HepG2 (cell line): ENCODE measurements at regions not wholly inside any gene's neighbourhood (a gene's known extent, or its start where the extent isn't known, plus 50 kb on each side); places are given as distances from the start of the nearest gene placed in this dataset.

ENCODE experiments used
- ATAC-seq: fragments of 200-7000 bp; cut with Tn5 transposase; 3 replicates; pipeline ENCODE4 v1.9.1; 2020; ENCODE audit warnings: mild to moderate bottlenecking, moderate library complexity
- BruUV-seq: library from RNA; stranded (reverse); fragments of 400-500 nt; replicated peaks from 2 replicates; lab custom pipeline; 2021; lab: Mats Ljungman, UMichigan
- CTCF ChIA-PET: fragments of 300-600 bp; formaldehyde crosslinking; extraction: SDS; loops from one replicate; lab custom pipeline; 2021; ENCODE audit warnings: low total read pairs, inconsistent platforms, low intra/inter-chr PET ratio; lab: Yijun Ruan, JAX
- POLR2A ChIA-PET: fragments of 350-600 bp; sonication (Branson Sonifier 250); formaldehyde crosslinking; loops from one replicate; lab custom pipeline; 2020; ENCODE audit warnings: antibody characterized with exemption, inconsistent platforms; lab: Yijun Ruan, JAX
- DNase-seq: peaks from one replicate; pipeline ENCODE4 v3.0.0-alpha.2; 2015; ENCODE audit warnings: low spot score
- FAIRE-seq: peaks from 3 replicates; lab custom pipeline; 2011; peaks lifted over from hg19 to GRCh38; lab: Jason Lieb, UNC
- H2AFZ ChIP-seq: one replicate; pipeline ENCODE4 v1.6.1; 2011; ENCODE audit warnings: low read length, inconsistent platforms
- H3K27ac ChIP-seq: fragments of 300-600 bp; 3 replicates; pipeline ENCODE4 v1.8.0; 2011; ENCODE audit warnings: mixed run types, mild to moderate bottlenecking, mixed read lengths, low read length, inconsistent platforms; ENCODE audit not compliant: insufficient read depth; ENCODE audit errors: extremely low read length
- H3K27me3 ChIP-seq, 2 experiments: fragments of 200-600 bp in 1 of 2; 2 replicates in 1 of 2; 3 replicates in 1 of 2; pipeline versions ENCODE4 v1.6.0 to v1.8.0; 2011; ENCODE audit warnings: low read length in 2 of 2, mild to moderate bottlenecking in 2 of 2, moderate library complexity in 2 of 2, inconsistent platforms in 1 of 2; ENCODE audit not compliant: insufficient read depth in 2 of 2, control insufficient read depth in 1 of 2
- H3K36me3 ChIP-seq, 2 experiments: fragments of 200-600 bp in 1 of 2; replicated peaks in 1 of 2; 2 replicates in 1 of 2; 3 replicates in 1 of 2; pipeline versions ENCODE4 v1.5.1 to v1.8.0; 2011; ENCODE audit warnings: low read length in 2 of 2, inconsistent platforms in 1 of 2; ENCODE audit not compliant: insufficient read depth in 2 of 2, control insufficient read depth in 1 of 2
- H3K4me1 ChIP-seq: 2 replicates; pipeline ENCODE4 v1.5.1; 2012; ENCODE audit warnings: low read length, inconsistent platforms; ENCODE audit not compliant: insufficient read depth
- H3K4me2 ChIP-seq: 2 replicates; pipeline ENCODE4 v1.6.0; 2011; ENCODE audit warnings: low read depth, low read length, inconsistent platforms
- H3K4me3 ChIP-seq, 3 experiments: fragments of 200-600 bp in 1 of 3; sonication (generic), shearing (Covaris generic) in 1 of 3; replicated peaks in 1 of 3; 2 replicates each; pipeline ENCODE4 v1.5.1; 2011 to 2016; ENCODE audit warnings: low read length in 3 of 3, inconsistent platforms in 2 of 3, low read depth in 2 of 3, mild to moderate bottlenecking in 2 of 3, control low read depth in 1 of 3, mixed read lengths in 1 of 3; ENCODE audit not compliant: insufficient read depth in 1 of 3
- H3K79me2 ChIP-seq: one replicate; pipeline ENCODE4 v1.6.1; 2011; ENCODE audit warnings: low read length, inconsistent platforms; ENCODE audit not compliant: insufficient read depth
- H3K9ac ChIP-seq: 2 replicates; pipeline ENCODE4 v1.6.0; 2011; ENCODE audit warnings: mild to moderate bottlenecking, low read depth, low read length, inconsistent platforms; ENCODE audit not compliant: insufficient read depth
- H3K9me3 ChIP-seq: 2 replicates; pipeline ENCODE4 v1.5.1; 2012; ENCODE audit warnings: mild to moderate bottlenecking, low read length
- H4K20me1 ChIP-seq: 2 replicates; pipeline ENCODE4 v1.6.0; 2011; ENCODE audit warnings: inconsistent platforms, mild to moderate bottlenecking, low read length, moderate library complexity; ENCODE audit not compliant: insufficient read depth
- AKNA ChIP-seq: sonication (generic); formaldehyde crosslinking; IDR thresholded peaks from 2 replicates; pipeline ENCODE4 v1.4.0; 2020; ENCODE audit warnings: missing genetic modification reagents, borderline replicate concordance
- ATF2 ChIP-seq: sonication (generic); formaldehyde crosslinking; IDR thresholded peaks from 2 replicates; pipeline ENCODE4 v1.4.0; 2020; ENCODE audit warnings: missing genetic modification reagents
- BRCA1 ChIP-seq: sonication (generic); formaldehyde crosslinking; IDR thresholded peaks from 2 replicates; pipeline ENCODE4 v1.4.0; 2020; ENCODE audit warnings: missing genetic modification reagents
- CCDC6 ChIP-seq: sonication (generic); formaldehyde crosslinking; IDR thresholded peaks from 2 replicates; pipeline ENCODE4 v1.8.1; 2022; ENCODE audit warnings: mild to moderate bottlenecking, missing genetic modification reagents, moderate library complexity
- CREBL2 ChIP-seq: sonication (generic); formaldehyde crosslinking; IDR thresholded peaks from 2 replicates; pipeline ENCODE4 v1.8.1; 2023; ENCODE audit warnings: missing genetic modification reagents, mild to moderate bottlenecking, borderline replicate concordance
- HHEX ChIP-seq: IDR thresholded peaks from 2 replicates; pipeline ENCODE4 v1.6.1; 2016; ENCODE audit warnings: control low read depth
- IKZF4 ChIP-seq: sonication (generic); formaldehyde crosslinking; IDR thresholded peaks from 2 replicates; pipeline ENCODE4 v1.5.1; 2020; ENCODE audit warnings: borderline replicate concordance, mild to moderate bottlenecking, low read depth, missing genetic modification reagents; ENCODE audit errors: not compliant biosample characterization
- JUND ChIP-seq: sonication (generic); formaldehyde crosslinking; IDR thresholded peaks from 2 replicates; pipeline ENCODE4 v1.8.0; 2022; ENCODE audit warnings: mild to moderate bottlenecking, missing genetic modification reagents
- KDM3A ChIP-seq: IDR thresholded peaks from 2 replicates; pipeline ENCODE4 v1.6.1; 2018; ENCODE audit warnings: low read depth, missing compliant biosample characterization
- KLF6 ChIP-seq: IDR thresholded peaks from 2 replicates; pipeline ENCODE4 v1.8.0; 2016; ENCODE audit warnings: missing biosample characterization, missing genetic modification reagents
- SMAD3 ChIP-seq: sonication (generic); formaldehyde crosslinking; IDR thresholded peaks from 2 replicates; pipeline ENCODE4 v1.4.0; 2020; ENCODE audit warnings: missing genetic modification reagents
- SMAD9 ChIP-seq: sonication (generic); formaldehyde crosslinking; IDR thresholded peaks from 2 replicates; pipeline ENCODE4 v1.5.1; 2020; ENCODE audit warnings: mild to moderate bottlenecking, missing genetic modification reagents
- SRY ChIP-seq: sonication (generic); formaldehyde crosslinking; IDR thresholded peaks from 2 replicates; pipeline ENCODE4 v1.8.0; 2022; ENCODE audit warnings: mild to moderate bottlenecking, missing genetic modification reagents
- TBX2 ChIP-seq: sonication (generic); formaldehyde crosslinking; IDR thresholded peaks from 2 replicates; pipeline ENCODE4 v1.5.0; 2020; ENCODE audit warnings: missing genetic modification reagents, mild to moderate bottlenecking, borderline replicate concordance
- THYN1 ChIP-seq: sonication (generic); formaldehyde crosslinking; IDR thresholded peaks from 2 replicates; pipeline ENCODE4 v1.8.1; 2023; ENCODE audit warnings: low read depth, mild to moderate bottlenecking, moderate library complexity, missing genetic modification reagents, borderline replicate concordance
- ZNF234 ChIP-seq: sonication (generic); formaldehyde crosslinking; conservative IDR thresholded peaks from 2 replicates; pipeline ENCODE4 v1.5.1; 2020; ENCODE audit warnings: mild to moderate bottlenecking, missing genetic modification reagents
- ZNF552 ChIP-seq: sonication (generic); formaldehyde crosslinking; IDR thresholded peaks from 2 replicates; pipeline ENCODE4 v1.9.0; 2022; ENCODE audit warnings: missing genetic modification reagents, mild to moderate bottlenecking, borderline replicate concordance
- ZNF709 ChIP-seq: sonication (generic); formaldehyde crosslinking; IDR thresholded peaks from 2 replicates; pipeline ENCODE4 v1.5.0; 2020; ENCODE audit warnings: mild to moderate bottlenecking, missing genetic modification reagents
- ZNF800 ChIP-seq: sonication (generic); formaldehyde crosslinking; IDR thresholded peaks from 2 replicates; pipeline ENCODE4 v1.4.0; 2020; ENCODE audit warnings: missing genetic modification reagents
- WGBS: methylation state at CpG from one replicate; pipeline ENCODE4 v1.1.6; 2017; ENCODE audit warnings: low lambda C conversion rate; 5-methylcytosine and 5-hydroxymethylcytosine counted together
- in situ Hi-C: cut with HindIII; loops from 2 replicates; pipeline ENCODE4 v1.10.0; 2017; ENCODE audit warnings: low pct_unique_long_range_greater_than_20kb; ENCODE audit not compliant: extremely low pct_ligation_motif_present
- intact Hi-C: fragments of 100-400 bp; cut with micrococcal nuclease; formaldehyde crosslinking; loops from one replicate; pipeline ENCODE4 v1.10.0; 2022; ENCODE audit not compliant: unreplicated experiment

DNA sequence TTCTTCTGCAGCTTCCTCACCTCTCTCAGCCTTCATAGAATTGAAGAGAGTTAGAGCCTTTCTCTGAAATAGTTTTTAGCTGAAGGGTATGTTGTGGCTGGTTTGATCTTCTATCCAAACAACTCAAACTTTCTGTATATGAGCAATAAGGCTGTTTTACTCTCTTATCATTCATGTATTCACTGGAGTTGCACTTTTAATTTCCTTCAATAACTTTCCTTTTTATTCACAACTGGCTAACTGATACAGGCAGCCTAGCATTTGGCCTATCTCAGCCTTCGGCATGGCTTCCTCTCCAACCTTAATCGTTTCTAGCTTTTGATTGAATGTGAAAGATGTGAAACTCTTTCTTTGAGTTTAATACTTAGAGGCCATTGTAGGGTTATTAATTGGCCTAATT lies 109.3 kb downstream of the GTPBP8 start:
- no TSS peak for BruUV-seq
- no peaks in the 10 kb centered on the region for H3K36me3 ChIP-seq
- no peaks in the 10 kb centered on the region for H4K20me1 ChIP-seq
- WGBS = 74% methylated on average over 2 of the region's 2 CpGs
- DNase-seq = no peak
- CTCF ChIA-PET = no interaction called here
- no peaks in the 10 kb centered on the region for H3K79me2 ChIP-seq
- H3K4me1 ChIP-seq = peaks cover 27% of the 10 kb centered on the region
- no peaks in the 10 kb centered on the region for H3K27me3 ChIP-seq
- FAIRE-seq = no peak
- intact Hi-C loops = no loop called here
- H3K9me3 ChIP-seq = no peaks in the 10 kb centered on the region
- H3K27ac ChIP-seq = no peak overlapping the region
- H2AFZ ChIP-seq = no peak overlapping the region
- in situ Hi-C loops = no loop called here
- TF ChIP-seq ATF2 (CRISPR knock-in tag) (no peak), JUND (CRISPR knock-in tag) (no peak), SMAD3 (CRISPR knock-in tag) (no peak), ZNF234 (no peak), HHEX (CRISPR knock-in tag) (no peak), IKZF4 (no peak), SMAD9 (CRISPR knock-in tag) (no peak), ZNF800 (no peak), THYN1 (CRISPR knock-in tag) (no peak), KDM3A (CRISPR knock-in tag) (no peak), SRY (CRISPR knock-in tag) (no peak), TBX2 (no peak), CREBL2 (no peak), KLF6 (CRISPR knock-in tag) (no peak), CCDC6 (CRISPR knock-in tag) (no peak), BRCA1 (CRISPR knock-in tag) (no peak), AKNA (no peak), ZNF552 (CRISPR knock-in tag) (no peak), ZNF709 (CRISPR knock-in tag) (no peak)
- no peak for ATAC-seq
- POLR2A ChIA-PET = no interaction called here
- H3K4me3 ChIP-seq = no peak overlapping the region
- H3K4me2 ChIP-seq = no peak overlapping the region
- H3K9ac ChIP-seq = no peak overlapping the region
